ENCODE measurements at regions not wholly inside any gene's neighbourhood (a gene's known extent, or its start where the extent isn't known, plus 50 kb on each side); places are given as distances from the start of the nearest gene placed in this dataset.

GRCh38 chr2:120985997-120986651, 250.5 kb downstream of the GLI2 start:
- TF ChIP-seq EP300 (IDR thresholded peaks at IDR 0.05): no peak
- H3K9me3 ChIP-seq: no peaks in the 10 kb centered on the region
- ATAC-seq (ENCODE audit: low FRiP score in 2 of 2): no peak
- no peaks in the 10 kb centered on the region for H3K4me1 ChIP-seq
- no peak overlapping the region for H3K27ac ChIP-seq
- H3K4me3 ChIP-seq: no peak overlapping the region
- H3K36me3 ChIP-seq: peaks cover 0 to 3% (median 0%) of the 10 kb centered on the region in 4 donors
- DNase-seq: peak in 1 of 2 donors; percentile 79
- 89% methylated on average over 12 to 27 of the region's 27 CpGs for WGBS, 2 donors
- no peaks in the 10 kb centered on the region for H3K27me3 ChIP-seq

- DNase-seq (no peak), ATAC-seq (ENCODE audit: low FRiP score in 2 of 2) (no peak)
- H3K4me1 ChIP-seq: no peaks in the 10 kb centered on the region
- WGBS, 2 donors: 89 to 93% methylated on average over 7 to 9 of the region's 9 CpGs
- H3K9me3 ChIP-seq: no peaks in the 10 kb centered on the region
- no peaks in the 10 kb centered on the region for H3K27me3 ChIP-seq
- no peak overlapping the region for H3K4me3 ChIP-seq
- no peak for TF ChIP-seq POLR2A (IDR thresholded peaks at IDR 0.05)
- peaks cover 0 to 3% (median 0%) of the 10 kb centered on the region in 4 donors for H3K36me3 ChIP-seq
- no peak overlapping the region for H3K27ac ChIP-seq
These were observed 251.4 kb downstream of the GLI2 start for GRCh38 chr2:120986898-120987650.

DNA sequence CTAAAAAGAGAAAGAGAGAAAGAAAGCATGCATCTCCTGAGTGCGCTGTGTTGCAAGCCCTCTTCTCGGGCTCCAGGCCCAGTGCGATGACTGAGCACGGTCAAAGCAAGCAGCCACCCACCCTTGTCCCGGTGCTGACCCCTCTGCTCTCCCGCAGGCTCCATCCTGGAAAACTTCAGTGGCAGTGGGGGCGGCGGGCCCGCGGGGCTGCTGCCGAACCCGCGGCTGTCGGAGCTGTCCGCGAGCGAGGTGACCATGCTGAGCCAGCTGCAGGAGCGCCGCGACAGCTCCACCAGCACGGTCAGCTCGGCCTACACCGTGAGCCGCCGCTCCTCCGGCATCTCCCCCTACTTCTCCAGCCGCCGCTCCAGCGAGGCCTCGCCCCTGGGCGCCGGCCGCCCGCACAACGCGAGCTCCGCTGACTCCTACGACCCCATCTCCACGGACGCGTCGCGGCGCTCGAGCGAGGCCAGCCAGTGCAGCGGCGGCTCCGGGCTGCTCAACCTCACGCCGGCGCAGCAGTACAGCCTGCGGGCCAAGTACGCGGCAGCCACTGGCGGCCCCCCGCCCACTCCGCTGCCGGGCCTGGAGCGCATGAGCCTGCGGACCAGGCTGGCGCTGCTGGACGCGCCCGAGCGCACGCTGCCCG, 252.5 kb downstream of the GLI2 start:
- ATAC-seq (ENCODE audit: low FRiP score in 2 of 2): no peak

GRCh38 chr2:120988700-120989511, 253.2 kb downstream of the GLI2 start:
- no peaks in the 10 kb centered on the region for H3K9me3 ChIP-seq
- TF ChIP-seq, protein P1, sequence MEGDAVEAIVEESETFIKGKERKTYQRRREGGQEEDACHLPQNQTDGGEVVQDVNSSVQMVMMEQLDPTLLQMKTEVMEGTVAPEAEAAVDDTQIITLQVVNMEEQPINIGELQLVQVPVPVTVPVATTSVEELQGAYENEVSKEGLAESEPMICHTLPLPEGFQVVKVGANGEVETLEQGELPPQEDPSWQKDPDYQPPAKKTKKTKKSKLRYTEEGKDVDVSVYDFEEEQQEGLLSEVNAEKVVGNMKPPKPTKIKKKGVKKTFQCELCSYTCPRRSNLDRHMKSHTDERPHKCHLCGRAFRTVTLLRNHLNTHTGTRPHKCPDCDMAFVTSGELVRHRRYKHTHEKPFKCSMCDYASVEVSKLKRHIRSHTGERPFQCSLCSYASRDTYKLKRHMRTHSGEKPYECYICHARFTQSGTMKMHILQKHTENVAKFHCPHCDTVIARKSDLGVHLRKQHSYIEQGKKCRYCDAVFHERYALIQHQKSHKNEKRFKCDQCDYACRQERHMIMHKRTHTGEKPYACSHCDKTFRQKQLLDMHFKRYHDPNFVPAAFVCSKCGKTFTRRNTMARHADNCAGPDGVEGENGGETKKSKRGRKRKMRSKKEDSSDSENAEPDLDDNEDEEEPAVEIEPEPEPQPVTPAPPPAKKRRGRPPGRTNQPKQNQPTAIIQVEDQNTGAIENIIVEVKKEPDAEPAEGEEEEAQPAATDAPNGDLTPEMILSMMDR (IDR thresholded peaks at IDR 0.05): no peak
- TF ChIP-seq POLR2A (IDR thresholded peaks at IDR 0.05): no peak
- no peak for TF ChIP-seq POLR2AphosphoS5 (IDR thresholded peaks at IDR 0.05)
- no peak for TF ChIP-seq EP300 (IDR thresholded peaks at IDR 0.05)
- no peak overlapping the region for H3K27ac ChIP-seq
- H3K27me3 ChIP-seq: no peaks in the 10 kb centered on the region
- ATAC-seq (ENCODE audit: low FRiP score in 2 of 2): no peak
- peak in 1 of 2 donors; percentile 75 for DNase-seq
- no peak overlapping the region for H3K4me3 ChIP-seq
- no peaks in the 10 kb centered on the region for H3K4me1 ChIP-seq
- WGBS, 2 donors: 97% methylated on average over 31 to 72 of the region's 74 CpGs
- H3K36me3 ChIP-seq: peaks cover 0 to 3% (median 0%) of the 10 kb centered on the region in 4 donors

More for the DNA sequence above, 252.5 kb downstream of the GLI2 start:
- no peak overlapping the region for H3K27ac ChIP-seq
- H3K4me1 ChIP-seq: no peaks in the 10 kb centered on the region
- H3K36me3 ChIP-seq: peaks cover 0 to 3% (median 0%) of the 10 kb centered on the region in 4 donors
- 95 to 96% methylated on average over 41 to 61 of the region's 68 CpGs for WGBS, 2 donors
- TF ChIP-seq EP300 (IDR thresholded peaks at IDR 0.05): no peak
- TF ChIP-seq POLR2AphosphoS5 (IDR thresholded peaks at IDR 0.05): no peak
- TF ChIP-seq POLR2A (IDR thresholded peaks at IDR 0.05): no peak
- TF ChIP-seq, protein P1 (IDR thresholded peaks at IDR 0.05): no peak
- peak in 1 of 2 donors; percentile 83 for DNase-seq
- no peak overlapping the region for H3K4me3 ChIP-seq
- no peaks in the 10 kb centered on the region for H3K9me3 ChIP-seq
- no peaks in the 10 kb centered on the region for H3K27me3 ChIP-seq

GRCh38 chr2:120989512-120990441, 254.1 kb downstream of the GLI2 start:
- Histone ChIP-seq H3K36me3 (peaks cover 0 to under 1% (median 0%) of the 10 kb centered on the region in 4 donors), H3K4me1 (no peaks in the 10 kb centered on the region), H3K27me3 (no peaks in the 10 kb centered on the region), H3K4me3 (no peak overlapping the region), H3K9me3 (no peaks in the 10 kb centered on the region), H3K27ac (no peak overlapping the region)
- 91 to 97% methylated on average over 4 to 15 of the region's 26 CpGs for WGBS, 2 donors
- DNase-seq (no peak), ATAC-seq (ENCODE audit: low FRiP score in 2 of 2) (no peak)
- no peak for TF ChIP-seq EP300 (IDR thresholded peaks at IDR 0.05)
- TF ChIP-seq, protein P1 (IDR thresholded peaks at IDR 0.05): no peak
- TF ChIP-seq POLR2AphosphoS5 (IDR thresholded peaks at IDR 0.05): no peak
- no peak for TF ChIP-seq POLR2A (IDR thresholded peaks at IDR 0.05)

All from upper lobe of left lung (tissue), 6 donors.